ENCODE measurements at regions not wholly inside any gene's neighbourhood (a gene's known extent, or its start where the extent isn't known, plus 50 kb on each side); places are given as distances from the start of the nearest gene placed in this dataset.

GRCh38 chr7:155227004-155227787, 70.5 kb upstream of the INSIG1 start:
- Histone ChIP-seq H3K9me3 (ENCODE audit: control insufficient read depth in 4 of 4, low read length in 3 of 4) (no peaks in the 10 kb centered on the region), H3K27me3 (ENCODE audit: control insufficient read depth in 4 of 4, insufficient read depth in 4 of 4, low read length in 3 of 4) (no peaks in the 10 kb centered on the region), H3K4me1 (ENCODE audit: control insufficient read depth in 4 of 4, insufficient read depth in 4 of 4, low read length in 3 of 4) (peaks cover 18 to 46% (median 37%) of the 10 kb centered on the region in 4 donors), H3K9ac (ENCODE audit: low read depth in 1 of 2, low read length in 2 of 2) (no peak overlapping the region), H3K4me3 (ENCODE audit: low read depth in 1 of 3, low read length in 3 of 3) (no peak overlapping the region), H3K27ac (ENCODE audit: low read depth in 1 of 2, low read length in 2 of 2) (no peak overlapping the region), H3K36me3 (ENCODE audit: control insufficient read depth in 4 of 4, insufficient read depth in 3 of 4, low read depth in 1 of 4, low read length in 3 of 4) (no peaks in the 10 kb centered on the region)
- DNase-seq (ENCODE audit: low spot score), result no peak
- 86% methylated on average over 27 of the region's 27 CpGs for WGBS
- no peak for TF ChIP-seq FOXA2 (IDR thresholded peaks at IDR 0.05)
- TF ChIP-seq FOXA1 (IDR thresholded peaks at IDR 0.05), result no peak
- TF ChIP-seq, protein P1, sequence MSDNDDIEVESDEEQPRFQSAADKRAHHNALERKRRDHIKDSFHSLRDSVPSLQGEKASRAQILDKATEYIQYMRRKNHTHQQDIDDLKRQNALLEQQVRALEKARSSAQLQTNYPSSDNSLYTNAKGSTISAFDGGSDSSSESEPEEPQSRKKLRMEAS (IDR thresholded peaks at IDR 0.05), result no peak
- TF ChIP-seq NR2F2 (IDR thresholded peaks at IDR 0.05), result no peak
- TF ChIP-seq RXRA (IDR thresholded peaks at IDR 0.05), result no peak
- TF ChIP-seq JUND (IDR thresholded peaks at IDR 0.05), result no peak
- TF ChIP-seq SP1 (IDR thresholded peaks at IDR 0.05), result no peak
- no peak for TF ChIP-seq EGR1 (IDR thresholded peaks at IDR 0.05; ENCODE audit: low read depth in 2 of 2)
- TF ChIP-seq, protein P2, sequence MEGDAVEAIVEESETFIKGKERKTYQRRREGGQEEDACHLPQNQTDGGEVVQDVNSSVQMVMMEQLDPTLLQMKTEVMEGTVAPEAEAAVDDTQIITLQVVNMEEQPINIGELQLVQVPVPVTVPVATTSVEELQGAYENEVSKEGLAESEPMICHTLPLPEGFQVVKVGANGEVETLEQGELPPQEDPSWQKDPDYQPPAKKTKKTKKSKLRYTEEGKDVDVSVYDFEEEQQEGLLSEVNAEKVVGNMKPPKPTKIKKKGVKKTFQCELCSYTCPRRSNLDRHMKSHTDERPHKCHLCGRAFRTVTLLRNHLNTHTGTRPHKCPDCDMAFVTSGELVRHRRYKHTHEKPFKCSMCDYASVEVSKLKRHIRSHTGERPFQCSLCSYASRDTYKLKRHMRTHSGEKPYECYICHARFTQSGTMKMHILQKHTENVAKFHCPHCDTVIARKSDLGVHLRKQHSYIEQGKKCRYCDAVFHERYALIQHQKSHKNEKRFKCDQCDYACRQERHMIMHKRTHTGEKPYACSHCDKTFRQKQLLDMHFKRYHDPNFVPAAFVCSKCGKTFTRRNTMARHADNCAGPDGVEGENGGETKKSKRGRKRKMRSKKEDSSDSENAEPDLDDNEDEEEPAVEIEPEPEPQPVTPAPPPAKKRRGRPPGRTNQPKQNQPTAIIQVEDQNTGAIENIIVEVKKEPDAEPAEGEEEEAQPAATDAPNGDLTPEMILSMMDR (IDR thresholded peaks at IDR 0.05; ENCODE audit: low read depth, low read length, missing input control), result no peak
- no peak for TF ChIP-seq RAD21 (IDR thresholded peaks at IDR 0.05)
- no peak for TF ChIP-seq HNF4G (IDR thresholded peaks at IDR 0.05)
- no peak for TF ChIP-seq HNF4A (conservative IDR thresholded peaks at IDR 0.05)
- TF ChIP-seq, protein P3, sequence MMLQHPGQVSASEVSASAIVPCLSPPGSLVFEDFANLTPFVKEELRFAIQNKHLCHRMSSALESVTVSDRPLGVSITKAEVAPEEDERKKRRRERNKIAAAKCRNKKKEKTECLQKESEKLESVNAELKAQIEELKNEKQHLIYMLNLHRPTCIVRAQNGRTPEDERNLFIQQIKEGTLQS (IDR thresholded peaks at IDR 0.05), result no peak
- TF ChIP-seq GABPA (IDR thresholded peaks at IDR 0.05 in 1 of 2, conservative IDR thresholded peaks at IDR 0.05 in 1 of 2), result no peak
- TF ChIP-seq TAF1 (conservative IDR thresholded peaks at IDR 0.05), result no peak
- TF ChIP-seq YY1 (IDR thresholded peaks at IDR 0.05), result no peak
- TF ChIP-seq, protein P4, sequence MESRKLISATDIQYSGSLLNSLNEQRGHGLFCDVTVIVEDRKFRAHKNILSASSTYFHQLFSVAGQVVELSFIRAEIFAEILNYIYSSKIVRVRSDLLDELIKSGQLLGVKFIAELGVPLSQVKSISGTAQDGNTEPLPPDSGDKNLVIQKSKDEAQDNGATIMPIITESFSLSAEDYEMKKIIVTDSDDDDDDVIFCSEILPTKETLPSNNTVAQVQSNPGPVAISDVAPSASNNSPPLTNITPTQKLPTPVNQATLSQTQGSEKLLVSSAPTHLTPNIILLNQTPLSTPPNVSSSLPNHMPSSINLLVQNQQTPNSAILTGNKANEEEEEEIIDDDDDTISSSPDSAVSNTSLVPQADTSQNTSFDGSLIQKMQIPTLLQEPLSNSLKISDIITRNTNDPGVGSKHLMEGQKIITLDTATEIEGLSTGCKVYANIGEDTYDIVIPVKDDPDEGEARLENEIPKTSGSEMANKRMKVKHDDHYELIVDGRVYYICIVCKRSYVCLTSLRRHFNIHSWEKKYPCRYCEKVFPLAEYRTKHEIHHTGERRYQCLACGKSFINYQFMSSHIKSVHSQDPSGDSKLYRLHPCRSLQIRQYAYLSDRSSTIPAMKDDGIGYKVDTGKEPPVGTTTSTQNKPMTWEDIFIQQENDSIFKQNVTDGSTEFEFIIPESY (IDR thresholded peaks at IDR 0.05), result no peak
- TF ChIP-seq, protein P5, sequence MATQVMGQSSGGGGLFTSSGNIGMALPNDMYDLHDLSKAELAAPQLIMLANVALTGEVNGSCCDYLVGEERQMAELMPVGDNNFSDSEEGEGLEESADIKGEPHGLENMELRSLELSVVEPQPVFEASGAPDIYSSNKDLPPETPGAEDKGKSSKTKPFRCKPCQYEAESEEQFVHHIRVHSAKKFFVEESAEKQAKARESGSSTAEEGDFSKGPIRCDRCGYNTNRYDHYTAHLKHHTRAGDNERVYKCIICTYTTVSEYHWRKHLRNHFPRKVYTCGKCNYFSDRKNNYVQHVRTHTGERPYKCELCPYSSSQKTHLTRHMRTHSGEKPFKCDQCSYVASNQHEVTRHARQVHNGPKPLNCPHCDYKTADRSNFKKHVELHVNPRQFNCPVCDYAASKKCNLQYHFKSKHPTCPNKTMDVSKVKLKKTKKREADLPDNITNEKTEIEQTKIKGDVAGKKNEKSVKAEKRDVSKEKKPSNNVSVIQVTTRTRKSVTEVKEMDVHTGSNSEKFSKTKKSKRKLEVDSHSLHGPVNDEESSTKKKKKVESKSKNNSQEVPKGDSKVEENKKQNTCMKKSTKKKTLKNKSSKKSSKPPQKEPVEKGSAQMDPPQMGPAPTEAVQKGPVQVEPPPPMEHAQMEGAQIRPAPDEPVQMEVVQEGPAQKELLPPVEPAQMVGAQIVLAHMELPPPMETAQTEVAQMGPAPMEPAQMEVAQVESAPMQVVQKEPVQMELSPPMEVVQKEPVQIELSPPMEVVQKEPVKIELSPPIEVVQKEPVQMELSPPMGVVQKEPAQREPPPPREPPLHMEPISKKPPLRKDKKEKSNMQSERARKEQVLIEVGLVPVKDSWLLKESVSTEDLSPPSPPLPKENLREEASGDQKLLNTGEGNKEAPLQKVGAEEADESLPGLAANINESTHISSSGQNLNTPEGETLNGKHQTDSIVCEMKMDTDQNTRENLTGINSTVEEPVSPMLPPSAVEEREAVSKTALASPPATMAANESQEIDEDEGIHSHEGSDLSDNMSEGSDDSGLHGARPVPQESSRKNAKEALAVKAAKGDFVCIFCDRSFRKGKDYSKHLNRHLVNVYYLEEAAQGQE (IDR thresholded peaks at IDR 0.05), result no peak
